GM21390 (cell line): ENCODE measurements at regions not wholly inside any gene's neighbourhood (a gene's known extent, or its start where the extent isn't known, plus 50 kb on each side); places are given as distances from the start of the nearest gene placed in this dataset.

ENCODE experiments used
- ATAC-seq: cut with Tn5 transposase; IDR thresholded peaks from one replicate; pipeline ENCODE4 v1.9.1; 2021; ENCODE audit not compliant: unreplicated experiment

DNA sequence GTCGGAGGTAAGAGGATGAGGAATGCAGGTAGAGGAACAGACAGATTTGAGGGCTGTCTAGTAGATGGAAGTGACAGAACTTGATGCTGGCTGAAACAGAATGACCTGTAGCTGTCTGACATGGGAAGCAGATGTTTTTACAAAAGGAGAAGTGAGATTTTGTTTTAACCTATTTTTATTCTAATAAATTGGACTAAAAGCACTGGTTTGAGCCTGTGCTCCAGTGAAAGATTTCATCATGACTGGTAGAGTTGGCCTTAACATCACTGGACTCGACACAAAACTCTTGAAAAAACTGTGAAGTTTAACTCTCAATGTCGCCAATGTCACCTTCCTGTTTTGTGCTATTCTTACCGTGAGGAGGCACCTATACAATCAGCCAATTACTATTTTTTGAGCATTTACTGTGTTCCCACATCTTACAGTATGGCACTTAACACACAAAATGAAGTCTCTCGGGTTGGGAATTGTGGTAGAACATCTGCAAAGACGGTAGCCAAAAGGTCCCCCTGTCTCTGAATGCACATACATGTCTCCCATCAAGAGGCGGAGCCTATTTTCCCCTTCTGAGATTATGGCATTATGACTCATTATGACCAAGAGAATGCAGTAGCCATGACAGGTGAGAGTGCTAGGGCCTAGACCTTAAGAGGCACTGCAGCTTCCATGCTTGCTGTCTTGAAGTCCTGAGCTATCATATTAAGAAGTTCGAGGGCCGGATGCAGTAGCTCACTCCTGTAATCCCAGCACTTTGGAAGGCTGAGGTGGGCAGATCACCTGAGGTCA, 93.2 kb downstream of the FOXF2 start:
- peak; percentile 77 for ATAC-seq

DNA sequence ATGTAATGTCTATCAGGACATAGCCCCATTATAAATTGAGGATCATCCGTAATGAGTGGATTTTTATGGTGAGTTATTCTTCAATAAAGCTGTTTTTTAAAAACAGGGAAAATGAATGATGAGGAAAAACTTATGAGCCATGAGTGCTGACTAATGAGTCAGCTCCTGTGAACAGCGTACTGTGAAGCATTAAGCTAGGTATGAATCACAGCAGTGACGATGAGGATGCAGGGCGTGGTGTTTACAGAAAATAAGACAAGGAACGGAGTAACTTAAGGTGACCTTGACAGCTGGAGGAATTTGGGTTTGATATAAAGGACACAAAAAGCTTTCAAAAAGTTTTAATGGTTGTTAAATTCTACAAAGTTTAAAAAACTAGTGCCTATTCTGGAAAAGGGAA, 96.3 kb downstream of the FOXF2 start:
- no peak for ATAC-seq

DNA sequence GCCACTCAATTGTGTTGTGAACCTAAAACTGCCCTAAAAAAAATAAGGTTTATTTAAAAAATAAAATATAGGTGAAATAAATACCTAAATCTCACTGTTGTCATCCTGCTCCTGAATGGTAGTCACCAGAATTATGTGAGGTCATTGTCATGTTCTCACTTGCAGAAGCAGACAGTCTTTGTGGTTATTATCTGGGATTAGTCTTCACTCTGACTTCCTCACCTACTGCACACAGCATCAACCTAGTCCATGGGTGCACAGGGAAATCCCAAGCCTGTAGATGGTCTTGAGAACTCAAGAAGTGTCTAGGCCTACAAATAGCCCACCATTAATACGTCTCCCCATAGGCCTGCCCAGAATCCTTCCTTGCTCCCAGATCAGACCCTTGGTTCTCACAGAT, 97.0 kb downstream of the FOXF2 start:
- no peak for ATAC-seq

DNA sequence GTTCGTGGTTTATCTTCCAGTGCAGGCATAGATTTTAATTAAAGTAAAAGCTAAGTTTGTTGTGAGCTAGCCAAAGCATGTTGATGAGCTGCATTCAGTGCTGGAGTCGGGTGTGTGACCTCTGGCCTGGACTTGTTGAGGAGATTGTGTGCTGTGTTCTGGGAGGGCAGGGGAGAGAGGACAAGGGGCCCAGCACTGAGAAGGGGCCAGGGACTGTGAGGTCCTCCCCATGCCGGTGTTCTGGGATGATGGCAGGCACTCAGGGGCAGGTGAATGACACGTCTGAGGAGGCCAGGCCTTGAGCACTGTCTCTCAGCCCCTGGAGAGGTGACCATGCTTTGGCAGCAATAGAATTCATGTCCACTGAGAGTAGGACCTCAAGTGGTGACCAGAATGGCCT, 97.9 kb downstream of the FOXF2 start:
- ATAC-seq = no peak

DNA sequence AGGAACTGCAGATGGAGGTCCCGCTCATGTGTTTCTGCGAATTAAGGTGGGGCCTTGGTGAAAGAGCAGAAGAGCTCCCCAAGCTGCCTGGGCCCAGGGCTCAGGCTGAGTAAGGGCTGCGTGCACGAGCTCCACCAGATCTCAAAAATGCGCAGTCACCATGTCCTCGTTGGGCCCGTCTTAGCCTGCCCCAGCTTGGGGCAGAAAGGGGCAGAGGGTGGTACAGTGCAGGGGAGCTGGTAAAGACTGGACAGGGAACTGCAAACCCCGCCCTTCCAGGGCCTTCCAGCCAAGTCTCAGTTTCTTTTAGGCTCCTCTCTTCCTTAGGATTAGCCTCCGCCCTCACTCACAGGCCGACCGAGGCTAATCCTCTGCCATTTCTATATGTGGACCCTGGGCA, 101.6 kb downstream of the FOXF2 start:
- no peak for ATAC-seq

DNA sequence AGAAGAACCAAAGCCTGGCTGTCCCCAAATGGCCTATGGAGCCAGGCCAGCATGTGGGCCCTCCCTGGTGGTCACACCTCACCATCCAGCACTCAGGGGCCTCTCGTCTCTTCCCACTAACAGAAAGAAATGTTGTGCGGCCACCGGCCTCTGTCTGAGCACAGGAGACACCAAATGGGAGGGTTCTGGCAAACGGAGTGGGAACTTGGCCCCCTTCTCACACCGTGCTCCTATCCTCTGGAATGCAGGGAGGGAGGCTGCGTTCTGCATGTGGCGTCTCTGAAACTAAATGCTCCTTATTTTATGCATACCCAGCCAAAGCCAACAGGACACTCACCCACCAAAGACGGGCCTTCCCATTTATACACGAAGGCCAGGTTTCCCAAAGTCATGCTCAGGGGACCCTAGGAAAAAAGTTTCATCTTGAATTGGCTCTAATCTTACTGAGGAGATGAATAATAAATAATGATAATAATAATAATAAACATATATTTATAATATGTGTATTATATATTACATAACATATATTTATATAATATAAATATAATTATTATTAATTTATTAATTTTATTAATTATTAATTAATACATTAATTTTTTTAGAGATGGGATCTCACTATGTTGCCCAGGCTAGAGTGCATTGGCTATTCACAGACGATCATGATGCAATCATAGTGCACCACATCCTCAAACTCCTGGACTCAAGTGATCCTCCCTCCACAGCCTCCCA, 102.4 kb downstream of the FOXF2 start:
- no peak for ATAC-seq

DNA sequence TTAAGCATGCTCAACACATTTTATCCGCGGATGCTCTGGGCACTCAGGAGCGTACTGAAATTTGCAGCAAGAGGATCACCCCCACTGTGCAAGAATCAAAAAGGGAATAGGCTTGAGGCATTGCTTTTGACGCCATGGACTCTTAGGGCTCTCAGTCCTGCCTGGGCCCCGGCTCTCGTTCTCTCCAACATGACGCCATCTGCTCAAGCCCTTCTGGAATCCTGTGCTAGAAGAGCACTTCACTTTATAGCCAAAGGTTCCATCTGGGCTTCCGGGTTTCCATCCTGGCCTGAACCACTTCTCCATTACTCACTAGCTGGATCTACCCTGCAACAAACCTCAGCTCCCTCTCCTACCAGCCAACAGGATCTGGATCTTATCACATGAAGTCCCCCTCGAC, 105.3 kb downstream of the FOXF2 start:
- ATAC-seq = no peak

DNA sequence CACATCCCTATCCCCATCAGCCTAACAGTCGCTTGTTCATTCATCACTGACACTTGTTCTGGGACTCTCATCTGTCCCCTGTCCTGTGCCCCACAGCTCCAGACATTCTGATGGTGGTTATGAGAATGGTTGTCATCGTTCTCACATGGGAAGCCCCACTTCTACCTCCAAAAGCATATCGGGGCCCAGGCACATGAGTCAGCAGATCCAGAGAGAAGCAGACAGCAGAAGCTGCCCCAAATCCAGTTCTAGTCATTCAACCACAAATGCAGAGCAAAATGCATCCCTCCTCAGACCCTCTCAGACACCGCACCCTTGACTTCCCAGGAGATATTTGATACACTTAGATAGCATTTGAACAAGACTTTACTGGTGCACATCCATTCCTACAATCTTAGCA, 106.0 kb downstream of the FOXF2 start:
- no peak for ATAC-seq

DNA sequence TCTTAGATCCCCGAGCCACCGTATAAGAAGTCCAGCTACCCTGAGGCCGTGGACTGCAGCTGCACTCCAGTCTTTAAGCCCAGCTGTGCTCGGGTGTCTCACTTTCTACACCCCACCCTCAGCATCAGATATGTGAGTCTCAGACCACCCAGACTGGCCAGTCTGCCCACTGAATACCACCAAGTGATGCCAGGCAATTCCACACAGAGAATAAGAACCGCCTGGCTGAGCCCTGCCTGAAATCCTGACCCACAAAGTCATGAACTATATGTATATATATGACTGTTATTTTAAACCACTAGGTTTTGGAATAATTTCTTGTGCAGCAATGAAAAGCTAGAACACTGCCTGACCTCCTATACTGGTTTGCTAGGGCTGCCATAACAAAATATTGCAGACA, 106.7 kb downstream of the FOXF2 start:
- ATAC-seq = no peak

DNA sequence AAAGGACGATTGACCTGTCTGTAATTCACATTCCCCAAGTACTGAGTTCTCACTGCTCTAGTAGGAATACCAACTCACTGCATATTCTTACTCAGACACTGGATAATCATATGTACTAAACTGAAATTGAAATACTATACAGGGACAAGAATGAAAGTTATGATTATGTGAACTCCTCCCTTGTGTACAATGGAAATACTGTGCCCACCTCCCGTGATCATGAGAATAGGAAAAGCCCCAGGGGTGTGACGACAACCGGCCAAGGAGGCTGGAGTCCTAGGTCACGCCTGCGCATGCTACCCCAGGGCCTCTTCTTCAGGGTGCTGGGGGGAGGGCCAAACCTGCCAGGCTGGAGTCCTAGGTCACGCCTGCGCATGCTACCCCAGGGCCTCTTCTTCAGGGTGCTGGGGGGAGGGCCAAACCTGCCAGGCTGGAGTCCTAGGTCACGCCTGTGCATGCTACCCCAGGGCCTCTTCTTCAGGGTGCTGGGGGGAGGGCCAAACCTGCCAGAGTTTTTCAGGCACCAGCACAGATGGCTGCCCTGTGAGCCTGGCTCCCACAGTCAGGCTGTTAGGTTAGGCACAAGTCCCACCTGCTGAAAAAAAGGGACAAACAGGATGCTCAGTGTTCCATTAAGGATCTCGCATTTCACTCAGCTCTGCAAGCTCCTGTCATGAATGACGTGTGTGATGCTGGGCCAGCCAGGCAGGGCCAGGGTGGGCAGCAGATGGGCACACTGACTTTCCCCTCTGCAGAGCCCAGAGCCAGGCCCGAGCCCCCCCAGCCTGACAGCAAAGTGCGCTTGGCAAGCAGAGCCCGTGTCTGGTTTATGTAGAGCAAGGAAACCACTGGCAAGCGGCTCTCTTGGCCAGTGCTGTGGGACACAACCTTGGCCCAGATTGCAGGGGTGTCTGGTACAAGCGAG, 107.7 kb downstream of the FOXF2 start:
- no peak for ATAC-seq

DNA sequence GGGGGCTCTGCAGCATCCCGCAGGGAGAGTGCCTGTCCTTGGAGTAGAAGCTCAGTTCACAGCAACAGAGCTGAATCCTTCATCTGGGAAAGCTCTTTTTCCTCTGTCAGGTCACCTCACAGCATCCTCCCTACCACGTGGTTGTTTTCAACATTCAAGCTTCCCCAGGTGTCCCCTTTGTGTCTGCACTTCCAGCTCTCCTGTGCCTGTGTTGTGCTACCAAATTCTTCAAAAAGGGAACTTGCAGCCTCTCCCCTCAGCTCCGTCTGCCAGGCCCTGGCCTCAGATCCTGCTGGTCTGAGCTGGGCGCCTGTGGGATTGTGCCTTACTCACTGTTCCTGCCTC, 108.4 kb downstream of the FOXF2 start:
- no peak for ATAC-seq

DNA sequence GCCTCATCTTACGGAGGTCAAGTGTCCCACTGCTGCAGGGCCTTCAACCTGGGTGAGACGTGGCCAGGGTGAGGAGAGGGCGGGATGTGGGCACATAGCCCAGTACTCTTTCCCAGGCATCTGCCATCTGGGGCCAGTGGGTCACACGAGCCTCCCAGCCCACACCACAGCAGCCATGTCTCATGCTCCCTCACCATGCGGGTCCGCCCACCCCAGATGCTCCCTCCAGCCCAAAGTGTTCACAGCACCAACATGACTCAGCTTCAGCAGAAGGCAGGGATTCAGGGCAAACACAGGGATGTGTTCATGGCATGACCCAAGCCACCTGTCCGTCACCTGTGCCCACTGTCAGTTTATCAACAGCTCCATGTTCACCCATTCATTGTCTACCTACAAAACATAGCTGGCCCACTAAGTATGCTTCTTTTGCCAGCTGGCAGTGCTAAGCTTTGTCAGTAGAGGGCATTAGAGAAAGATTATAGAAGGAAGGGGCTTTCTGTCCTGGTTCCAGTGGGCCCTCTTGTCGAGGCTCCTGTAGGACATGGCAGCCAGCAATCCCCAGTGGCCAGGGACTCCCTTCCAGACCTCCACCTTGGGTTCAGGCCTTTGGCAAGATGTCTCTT, 109.2 kb downstream of the FOXF2 start:
- no peak for ATAC-seq

DNA sequence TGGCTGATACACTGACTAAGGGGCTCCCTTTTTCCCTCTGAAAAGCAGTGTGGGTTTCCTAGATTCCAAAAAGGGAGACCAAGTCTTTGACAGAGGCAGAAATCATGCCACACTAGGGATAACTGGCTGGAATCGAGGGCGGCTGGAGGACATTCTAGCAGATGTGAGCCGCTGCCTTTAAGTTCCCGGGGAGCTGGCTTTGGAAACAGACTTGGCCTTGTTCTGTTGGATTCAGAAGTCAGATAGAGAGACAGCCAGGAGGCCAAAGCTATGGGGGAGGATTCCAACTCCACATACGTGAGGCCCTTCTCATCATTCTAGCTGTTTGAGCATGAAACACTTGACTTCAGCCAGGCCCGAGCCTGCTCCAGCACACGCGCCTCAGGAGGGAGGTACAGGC, 109.9 kb upstream of the FOXC1 start:
- ATAC-seq = no peak

DNA sequence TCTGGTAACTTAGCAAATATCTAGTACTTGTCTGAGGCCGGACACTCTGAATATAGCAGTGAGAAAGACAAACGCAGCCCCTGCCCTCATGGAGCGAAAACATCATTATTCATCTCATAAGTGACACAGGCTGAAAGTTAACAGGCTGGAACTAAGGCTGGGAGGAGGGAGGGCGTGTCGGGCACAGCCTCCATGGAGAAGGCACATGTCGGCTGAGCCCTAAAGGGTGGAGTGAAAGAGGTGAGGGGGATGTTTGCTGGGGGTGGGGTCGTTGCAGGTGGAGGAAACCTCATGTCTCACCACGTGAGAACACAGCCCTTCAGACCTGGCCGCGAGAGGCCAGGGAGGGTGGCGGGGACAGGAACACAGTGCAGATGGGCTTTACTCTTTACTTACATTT, 108.8 kb upstream of the FOXC1 start:
- no peak for ATAC-seq

DNA sequence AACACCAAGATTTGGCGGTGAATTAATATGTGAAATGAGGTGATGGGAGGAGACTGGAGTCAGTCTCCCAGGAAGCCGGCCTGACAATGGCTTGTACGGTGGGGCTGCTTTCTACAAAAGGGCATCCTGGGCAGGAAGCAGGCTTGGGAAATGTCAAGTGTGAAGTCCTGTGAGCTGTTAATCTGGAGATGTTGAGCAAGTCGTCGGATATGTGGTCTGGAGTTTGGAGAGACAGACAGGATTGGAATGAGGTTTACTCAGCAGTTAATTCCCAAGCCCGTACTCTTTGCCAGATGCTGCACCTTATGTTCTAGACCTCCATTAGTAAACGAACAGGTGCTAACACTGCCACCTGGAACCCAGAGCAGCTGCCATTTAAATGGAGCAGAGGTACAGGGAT, 107.7 kb upstream of the FOXC1 start:
- ATAC-seq = no peak

DNA sequence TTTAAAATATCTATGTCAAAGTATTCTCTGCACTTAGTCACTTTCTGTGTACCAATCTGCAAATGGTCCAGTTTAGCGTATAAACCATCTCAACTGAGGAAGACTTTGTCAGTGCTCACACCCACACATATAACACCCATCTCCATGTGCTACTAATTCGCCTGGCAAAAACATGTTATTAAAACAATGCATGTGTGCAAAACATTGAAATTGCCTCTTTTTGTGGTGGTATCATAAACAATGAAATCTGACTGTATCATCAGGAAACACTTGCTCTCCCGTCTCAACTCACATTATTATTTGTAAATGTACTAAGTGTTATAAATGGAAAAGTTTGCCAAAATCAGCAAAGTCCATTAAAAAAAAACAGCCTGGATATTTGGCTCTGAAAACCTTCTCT, 105.9 kb upstream of the FOXC1 start:
- no peak for ATAC-seq

DNA sequence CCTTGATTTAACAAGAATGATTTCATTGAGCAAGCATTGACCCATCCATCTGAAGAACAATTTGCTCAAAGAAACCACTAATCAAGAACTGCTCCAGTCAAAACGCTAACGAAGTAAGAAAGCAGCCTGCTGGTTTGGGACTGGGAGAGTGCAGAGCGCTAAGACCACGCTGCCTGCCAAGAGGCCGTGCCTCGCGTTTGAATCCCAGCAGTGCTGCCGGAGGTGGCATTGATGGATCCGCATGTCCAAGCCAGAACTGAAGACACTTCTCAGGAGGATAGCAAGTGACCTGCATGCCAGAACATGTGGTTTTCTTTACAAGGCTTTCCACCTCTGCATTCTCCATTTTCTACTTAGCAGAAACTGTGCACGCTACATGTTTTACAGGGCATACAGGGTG, 105.2 kb upstream of the FOXC1 start:
- ATAC-seq = no peak

DNA sequence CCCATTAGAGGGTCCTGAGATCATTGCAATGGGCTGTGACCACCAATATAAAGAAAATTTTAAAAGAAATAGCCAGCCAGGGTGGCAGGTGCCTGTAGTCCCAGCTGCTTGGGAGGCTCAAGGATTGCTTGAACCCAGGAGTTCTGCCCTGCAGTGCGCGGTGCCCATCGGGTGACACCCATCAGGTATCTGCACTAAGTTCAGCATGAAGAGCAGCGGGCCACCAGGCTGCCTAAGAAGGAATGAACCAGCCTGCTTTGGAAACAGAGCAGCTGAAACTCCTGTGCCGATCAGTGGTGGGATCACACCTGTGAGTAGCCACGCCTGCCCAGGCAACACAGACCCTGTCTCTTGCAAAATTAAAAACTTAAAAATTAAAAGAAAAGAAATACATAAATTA, 102.5 kb upstream of the FOXC1 start:
- no peak for ATAC-seq

DNA sequence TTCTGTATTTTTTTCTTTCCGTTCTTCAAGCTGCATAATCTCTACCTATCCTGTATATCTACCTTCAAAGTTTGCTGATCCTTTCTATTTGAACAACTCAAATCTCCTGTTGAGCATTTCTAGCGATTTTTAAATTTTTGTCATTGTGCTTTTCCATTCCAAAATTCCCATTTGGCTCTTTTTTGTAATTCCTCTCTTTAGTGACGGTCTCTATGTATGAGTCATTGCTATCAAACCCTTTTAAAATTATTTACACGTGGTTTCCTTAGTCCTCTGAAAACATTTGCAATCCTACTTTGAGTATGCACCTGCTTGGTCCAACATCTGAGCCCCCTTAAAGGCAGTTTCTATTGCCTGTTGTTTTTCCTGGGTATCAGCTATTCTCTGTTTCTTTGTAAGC, 100.5 kb upstream of the FOXC1 start:
- ATAC-seq = no peak

DNA sequence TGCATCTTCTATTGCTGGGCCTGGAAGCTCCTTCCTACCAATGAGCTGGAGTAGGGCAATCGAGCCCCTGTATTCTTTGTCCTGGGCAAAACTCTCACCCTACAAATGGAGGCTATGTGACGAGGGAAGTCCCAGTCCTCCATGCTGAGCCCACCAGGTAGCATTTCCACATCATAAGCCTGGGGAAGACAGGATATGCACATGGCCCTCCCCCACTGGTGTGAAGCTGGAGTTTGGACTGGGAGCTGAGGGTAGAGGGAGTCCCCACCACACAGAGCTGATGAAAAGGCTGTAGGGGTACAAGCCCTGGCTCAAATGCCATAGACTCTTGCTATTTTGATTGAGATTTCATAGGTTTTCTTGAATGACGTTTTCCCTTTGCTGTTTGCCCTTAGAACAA, 99.5 kb upstream of the FOXC1 start:
- no peak for ATAC-seq

DNA sequence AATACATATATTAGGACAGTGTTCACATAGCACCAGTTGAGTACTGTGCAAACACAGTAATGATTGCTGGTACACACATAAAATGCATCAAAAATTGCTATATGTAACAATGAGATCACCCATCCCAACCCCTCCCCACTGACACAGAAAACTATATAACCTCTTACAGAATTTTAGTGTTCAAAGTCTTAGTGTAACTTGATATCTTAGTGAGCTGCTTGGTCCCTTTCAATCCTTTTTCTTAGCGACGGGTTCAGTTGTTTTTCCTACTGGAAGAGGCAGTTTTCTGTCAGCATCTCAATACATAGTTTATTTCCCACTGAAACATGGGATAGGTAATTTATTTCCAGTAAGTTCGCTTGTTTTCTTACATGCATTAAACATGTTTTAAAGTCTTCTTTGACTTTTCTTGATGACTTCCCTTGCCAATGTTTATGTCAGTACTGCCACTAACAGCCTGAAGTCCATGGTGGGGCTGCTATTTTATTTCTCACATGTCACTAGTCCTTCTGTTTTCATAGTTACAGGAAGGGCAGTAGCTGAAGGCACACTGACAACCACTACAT, 96.4 kb upstream of the FOXC1 start:
- no peak for ATAC-seq
